GM23338 (cell line): ENCODE measurements at regions not wholly inside any gene's neighbourhood (a gene's known extent, or its start where the extent isn't known, plus 50 kb on each side); places are given as distances from the start of the nearest gene placed in this dataset.

Experiments
- ATAC-seq: fragments of 200-7000 bp; cut with Tn5 transposase; 3 replicates; pipeline ENCODE4 v1.9.1; 2020
- DNase-seq: peaks from one replicate; pipeline ENCODE4 v3.0.0-alpha.2; 2015; ENCODE audit warnings: low spot score
- H2AFZ ChIP-seq: fragments of 200-600 bp; sonication (generic); 2 replicates; pipeline ENCODE4 v1.8.0; 2016; ENCODE audit warnings: antibody characterized with exemption, mild to moderate bottlenecking, moderate library complexity
- H3F3A ChIP-seq: fragments of 200-600 bp; sonication (generic); replicated peaks from 2 replicates; pipeline ENCODE4 v1.8.0; 2017; ENCODE audit warnings: antibody characterized with exemption, mixed run types, low read depth
- H3K27ac ChIP-seq: fragments of 200-600 bp; sonication (generic); 2 replicates; pipeline ENCODE4 v1.6.1; 2016; ENCODE audit warnings: low read depth
- H3K27me3 ChIP-seq: fragments of 200-600 bp; sonication (generic); 2 replicates; pipeline ENCODE4 v1.8.0; 2016; ENCODE audit warnings: mild to moderate bottlenecking, mixed run types, moderate library complexity; ENCODE audit not compliant: insufficient read depth
- H3K36me3 ChIP-seq: fragments of 200-600 bp; sonication (generic); 2 replicates; pipeline ENCODE4 v1.8.0; 2016; ENCODE audit warnings: mild to moderate bottlenecking; ENCODE audit not compliant: insufficient read depth
- H3K4me1 ChIP-seq: fragments of 200-600 bp; sonication (generic); 2 replicates; pipeline ENCODE4 v1.8.0; 2016; ENCODE audit warnings: mild to moderate bottlenecking, moderate library complexity; ENCODE audit not compliant: insufficient read depth
- H3K4me2 ChIP-seq: fragments of 200-600 bp; sonication (generic); 2 replicates; pipeline ENCODE4 v1.7.1; 2017; ENCODE audit warnings: mixed run types
- H3K4me3 ChIP-seq: fragments of 200-600 bp; sonication (generic); 2 replicates; pipeline ENCODE4 v1.6.1; 2016; ENCODE audit warnings: mixed run types
- H3K79me2 ChIP-seq: fragments of 200-600 bp; sonication (generic); replicated peaks from 2 replicates; pipeline ENCODE4 v1.8.0; 2017; ENCODE audit warnings: mild to moderate bottlenecking; ENCODE audit not compliant: insufficient read depth
- H3K9me2 ChIP-seq: fragments of 200-600 bp; sonication (generic); 2 replicates; pipeline ENCODE4 v1.8.0; 2017; ENCODE audit not compliant: insufficient read depth
- H4K20me1 ChIP-seq: fragments of 200-600 bp; sonication (generic); replicated peaks from 2 replicates; pipeline ENCODE4 v1.8.0; 2017; ENCODE audit warnings: mild to moderate bottlenecking; ENCODE audit not compliant: insufficient read depth
- H3K27ac Mint-ChIP-seq: 2 replicates; pipeline ENCODE4 v1.8.0; 2020; ENCODE audit warnings: inconsistent platforms, mild to moderate bottlenecking, moderate library complexity, mixed read lengths
- H3K27me3 Mint-ChIP-seq: 3 replicates; pipeline ENCODE4 v1.8.0; 2022; ENCODE audit warnings: low read depth, mild to moderate bottlenecking, moderate library complexity, mixed read lengths, inconsistent platforms; ENCODE audit not compliant: insufficient read depth, poor library complexity
- H3K36me3 Mint-ChIP-seq: 3 replicates; pipeline ENCODE4 v1.8.0; 2021; ENCODE audit warnings: low read depth, mild to moderate bottlenecking, inconsistent platforms, moderate library complexity, mixed read lengths
- H3K4me1 Mint-ChIP-seq: 3 replicates; pipeline ENCODE4 v1.8.0; 2020; ENCODE audit warnings: mild to moderate bottlenecking, inconsistent platforms, mixed read lengths
- H3K4me3 Mint-ChIP-seq: 3 replicates; pipeline ENCODE4 v1.8.0; 2021; ENCODE audit warnings: moderate library complexity, mild to moderate bottlenecking, inconsistent platforms, mixed read lengths
- H3K9me3 Mint-ChIP-seq: 3 replicates; pipeline ENCODE4 v1.8.0; 2020; ENCODE audit warnings: moderate library complexity, mild to moderate bottlenecking, inconsistent platforms, mixed read lengths
- CREB1 ChIP-seq: fragments of 250-450 bp; sonication (Bioruptor Pico); IDR thresholded peaks from 2 replicates; pipeline ENCODE4 v1.5.0; 2020; ENCODE audit warnings: low read depth, mild to moderate bottlenecking, moderate library complexity
- EZH2 ChIP-seq: fragments of 200-600 bp; sonication (generic); IDR thresholded peaks from one replicate; pipeline ENCODE4 v1.8.0; 2017; ENCODE audit warnings: antibody characterized with exemption, mild to moderate bottlenecking, low read depth; ENCODE audit not compliant: unreplicated experiment
- EZH2phosphoT487 ChIP-seq: fragments of 200-600 bp; sonication (generic); IDR thresholded peaks from one replicate; pipeline ENCODE4 v1.8.1; 2018; ENCODE audit warnings: antibody characterized with exemption; ENCODE audit not compliant: unreplicated experiment
- JUNB ChIP-seq: IDR thresholded peaks from one replicate; pipeline ENCODE4 v1.6.1; 2016; ENCODE audit warnings: antibody characterized with exemption; ENCODE audit not compliant: unreplicated experiment
- NANOG ChIP-seq: IDR thresholded peaks from 2 replicates; pipeline ENCODE4 v1.6.1; 2016; ENCODE audit warnings: antibody characterized with exemption, borderline replicate concordance
- POLR2AphosphoS5 ChIP-seq: IDR thresholded peaks from 2 replicates; pipeline ENCODE4 v1.6.1; 2016; ENCODE audit warnings: antibody characterized with exemption, low read depth
- STAT1 ChIP-seq: IDR thresholded peaks from one replicate; pipeline ENCODE4 v1.6.1; 2016; ENCODE audit warnings: antibody characterized with exemption; ENCODE audit not compliant: unreplicated experiment
- ZNF114 ChIP-seq: fragments of 250-450 bp; sonication (Bioruptor Pico); IDR thresholded peaks from 2 replicates; pipeline ENCODE4 v1.5.0; 2020; ENCODE audit warnings: mild to moderate bottlenecking, moderate library complexity
- ZNF331 ChIP-seq: fragments of 250-450 bp; sonication (Bioruptor Pico); IDR thresholded peaks from 2 replicates; pipeline ENCODE4 v1.5.0; 2020; ENCODE audit warnings: low read depth, mild to moderate bottlenecking, moderate library complexity
- TF ChIP-seq, protein P1 (sequence below): IDR thresholded peaks from 2 replicates; pipeline ENCODE4 v1.6.1; 2016; ENCODE audit warnings: antibody characterized with exemption
- TF ChIP-seq, protein P2 (sequence below): IDR thresholded peaks from one replicate; pipeline ENCODE4 v1.6.1; 2018; ENCODE audit warnings: antibody characterized with exemption; ENCODE audit not compliant: unreplicated experiment
- TF ChIP-seq, protein P3 (sequence below), 2 experiments: fragments of 200-600 bp in 1 of 2; sonication (generic) in 1 of 2; conservative IDR thresholded peaks; 2 replicates each; pipeline versions ENCODE4 v1.5.1 to v1.6.1; 2016 to 2017; ENCODE audit warnings: antibody characterized with exemption in 2 of 2, low read depth in 2 of 2, mild to moderate bottlenecking in 2 of 2, moderate library complexity in 1 of 2
- TF ChIP-seq, protein P4 (sequence below): fragments of 250-450 bp; sonication (Bioruptor Pico); IDR thresholded peaks from 2 replicates; pipeline ENCODE4 v1.5.0; 2020; ENCODE audit warnings: mild to moderate bottlenecking, moderate library complexity

DNA sequence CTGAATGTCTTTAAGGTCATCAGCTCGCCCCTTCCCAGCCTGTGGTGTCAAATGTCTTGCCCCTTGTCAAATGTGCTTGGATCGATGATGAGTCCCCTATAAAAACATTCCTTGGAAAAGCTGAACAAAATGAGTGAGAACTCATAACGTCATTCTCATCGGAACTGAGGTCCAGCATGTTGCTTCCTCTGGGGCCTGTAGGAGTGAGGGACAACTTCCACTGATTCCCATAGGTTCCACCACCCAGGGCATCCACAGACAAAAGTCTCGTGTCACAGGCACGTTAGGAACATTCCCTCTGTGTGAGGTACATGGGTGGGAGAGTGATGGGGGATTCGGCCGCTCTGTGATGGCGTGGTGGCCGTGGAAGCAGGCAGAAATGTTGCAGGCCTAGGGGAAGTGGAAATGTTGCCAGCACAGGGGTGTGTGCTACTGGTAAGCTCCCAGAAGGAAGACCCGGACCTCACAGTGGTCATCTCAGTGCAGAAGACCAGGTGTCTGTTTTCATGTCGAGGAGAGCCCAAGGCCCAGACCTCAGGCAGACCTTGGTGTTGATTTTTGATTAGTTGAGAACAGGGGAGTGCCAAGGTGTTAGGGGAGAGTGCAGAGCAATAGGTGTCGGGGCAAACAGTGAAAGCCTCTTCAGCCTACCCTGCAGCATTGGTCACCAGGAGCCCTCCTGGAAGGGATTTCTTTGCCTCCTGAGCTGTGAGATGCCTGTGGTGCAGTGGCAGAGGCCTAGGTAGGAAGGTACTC is 96.8 kb downstream of the SNRPN start:
- Histone ChIP-seq H2AFZ (no peak overlapping the region), H3F3A (no peaks in the 10 kb centered on the region), H3K27me3 (no peaks in the 10 kb centered on the region), H3K36me3 (peaks cover 78% of the 10 kb centered on the region), H3K79me2 (peaks cover 23% of the 10 kb centered on the region), H3K4me3 (no peak overlapping the region), H3K4me1 (no peaks in the 10 kb centered on the region), H3K4me2 (no peak overlapping the region), H3K27ac (no peak overlapping the region), H3K9me2 (peaks cover 3% of the 10 kb centered on the region; the same call in 1 of the 2 replicates), H4K20me1 (no peaks in the 10 kb centered on the region)
- TF ChIP-seq JUNB: no peak
- TF ChIP-seq, protein P1, sequence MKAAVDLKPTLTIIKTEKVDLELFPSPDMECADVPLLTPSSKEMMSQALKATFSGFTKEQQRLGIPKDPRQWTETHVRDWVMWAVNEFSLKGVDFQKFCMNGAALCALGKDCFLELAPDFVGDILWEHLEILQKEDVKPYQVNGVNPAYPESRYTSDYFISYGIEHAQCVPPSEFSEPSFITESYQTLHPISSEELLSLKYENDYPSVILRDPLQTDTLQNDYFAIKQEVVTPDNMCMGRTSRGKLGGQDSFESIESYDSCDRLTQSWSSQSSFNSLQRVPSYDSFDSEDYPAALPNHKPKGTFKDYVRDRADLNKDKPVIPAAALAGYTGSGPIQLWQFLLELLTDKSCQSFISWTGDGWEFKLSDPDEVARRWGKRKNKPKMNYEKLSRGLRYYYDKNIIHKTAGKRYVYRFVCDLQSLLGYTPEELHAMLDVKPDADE: no peak
- TF ChIP-seq, protein P2, sequence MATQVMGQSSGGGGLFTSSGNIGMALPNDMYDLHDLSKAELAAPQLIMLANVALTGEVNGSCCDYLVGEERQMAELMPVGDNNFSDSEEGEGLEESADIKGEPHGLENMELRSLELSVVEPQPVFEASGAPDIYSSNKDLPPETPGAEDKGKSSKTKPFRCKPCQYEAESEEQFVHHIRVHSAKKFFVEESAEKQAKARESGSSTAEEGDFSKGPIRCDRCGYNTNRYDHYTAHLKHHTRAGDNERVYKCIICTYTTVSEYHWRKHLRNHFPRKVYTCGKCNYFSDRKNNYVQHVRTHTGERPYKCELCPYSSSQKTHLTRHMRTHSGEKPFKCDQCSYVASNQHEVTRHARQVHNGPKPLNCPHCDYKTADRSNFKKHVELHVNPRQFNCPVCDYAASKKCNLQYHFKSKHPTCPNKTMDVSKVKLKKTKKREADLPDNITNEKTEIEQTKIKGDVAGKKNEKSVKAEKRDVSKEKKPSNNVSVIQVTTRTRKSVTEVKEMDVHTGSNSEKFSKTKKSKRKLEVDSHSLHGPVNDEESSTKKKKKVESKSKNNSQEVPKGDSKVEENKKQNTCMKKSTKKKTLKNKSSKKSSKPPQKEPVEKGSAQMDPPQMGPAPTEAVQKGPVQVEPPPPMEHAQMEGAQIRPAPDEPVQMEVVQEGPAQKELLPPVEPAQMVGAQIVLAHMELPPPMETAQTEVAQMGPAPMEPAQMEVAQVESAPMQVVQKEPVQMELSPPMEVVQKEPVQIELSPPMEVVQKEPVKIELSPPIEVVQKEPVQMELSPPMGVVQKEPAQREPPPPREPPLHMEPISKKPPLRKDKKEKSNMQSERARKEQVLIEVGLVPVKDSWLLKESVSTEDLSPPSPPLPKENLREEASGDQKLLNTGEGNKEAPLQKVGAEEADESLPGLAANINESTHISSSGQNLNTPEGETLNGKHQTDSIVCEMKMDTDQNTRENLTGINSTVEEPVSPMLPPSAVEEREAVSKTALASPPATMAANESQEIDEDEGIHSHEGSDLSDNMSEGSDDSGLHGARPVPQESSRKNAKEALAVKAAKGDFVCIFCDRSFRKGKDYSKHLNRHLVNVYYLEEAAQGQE: no peak
- TF ChIP-seq NANOG: no peak
- TF ChIP-seq POLR2AphosphoS5: no peak; the same call in 1 of the 2 replicates
- TF ChIP-seq ZNF114: no peak
- TF ChIP-seq ZNF331: no peak
- TF ChIP-seq, protein P3, sequence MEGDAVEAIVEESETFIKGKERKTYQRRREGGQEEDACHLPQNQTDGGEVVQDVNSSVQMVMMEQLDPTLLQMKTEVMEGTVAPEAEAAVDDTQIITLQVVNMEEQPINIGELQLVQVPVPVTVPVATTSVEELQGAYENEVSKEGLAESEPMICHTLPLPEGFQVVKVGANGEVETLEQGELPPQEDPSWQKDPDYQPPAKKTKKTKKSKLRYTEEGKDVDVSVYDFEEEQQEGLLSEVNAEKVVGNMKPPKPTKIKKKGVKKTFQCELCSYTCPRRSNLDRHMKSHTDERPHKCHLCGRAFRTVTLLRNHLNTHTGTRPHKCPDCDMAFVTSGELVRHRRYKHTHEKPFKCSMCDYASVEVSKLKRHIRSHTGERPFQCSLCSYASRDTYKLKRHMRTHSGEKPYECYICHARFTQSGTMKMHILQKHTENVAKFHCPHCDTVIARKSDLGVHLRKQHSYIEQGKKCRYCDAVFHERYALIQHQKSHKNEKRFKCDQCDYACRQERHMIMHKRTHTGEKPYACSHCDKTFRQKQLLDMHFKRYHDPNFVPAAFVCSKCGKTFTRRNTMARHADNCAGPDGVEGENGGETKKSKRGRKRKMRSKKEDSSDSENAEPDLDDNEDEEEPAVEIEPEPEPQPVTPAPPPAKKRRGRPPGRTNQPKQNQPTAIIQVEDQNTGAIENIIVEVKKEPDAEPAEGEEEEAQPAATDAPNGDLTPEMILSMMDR (conservative IDR thresholded peaks at IDR 0.05; ENCODE audit: low read depth in 2 of 2): no peak
- TF ChIP-seq, protein P4, sequence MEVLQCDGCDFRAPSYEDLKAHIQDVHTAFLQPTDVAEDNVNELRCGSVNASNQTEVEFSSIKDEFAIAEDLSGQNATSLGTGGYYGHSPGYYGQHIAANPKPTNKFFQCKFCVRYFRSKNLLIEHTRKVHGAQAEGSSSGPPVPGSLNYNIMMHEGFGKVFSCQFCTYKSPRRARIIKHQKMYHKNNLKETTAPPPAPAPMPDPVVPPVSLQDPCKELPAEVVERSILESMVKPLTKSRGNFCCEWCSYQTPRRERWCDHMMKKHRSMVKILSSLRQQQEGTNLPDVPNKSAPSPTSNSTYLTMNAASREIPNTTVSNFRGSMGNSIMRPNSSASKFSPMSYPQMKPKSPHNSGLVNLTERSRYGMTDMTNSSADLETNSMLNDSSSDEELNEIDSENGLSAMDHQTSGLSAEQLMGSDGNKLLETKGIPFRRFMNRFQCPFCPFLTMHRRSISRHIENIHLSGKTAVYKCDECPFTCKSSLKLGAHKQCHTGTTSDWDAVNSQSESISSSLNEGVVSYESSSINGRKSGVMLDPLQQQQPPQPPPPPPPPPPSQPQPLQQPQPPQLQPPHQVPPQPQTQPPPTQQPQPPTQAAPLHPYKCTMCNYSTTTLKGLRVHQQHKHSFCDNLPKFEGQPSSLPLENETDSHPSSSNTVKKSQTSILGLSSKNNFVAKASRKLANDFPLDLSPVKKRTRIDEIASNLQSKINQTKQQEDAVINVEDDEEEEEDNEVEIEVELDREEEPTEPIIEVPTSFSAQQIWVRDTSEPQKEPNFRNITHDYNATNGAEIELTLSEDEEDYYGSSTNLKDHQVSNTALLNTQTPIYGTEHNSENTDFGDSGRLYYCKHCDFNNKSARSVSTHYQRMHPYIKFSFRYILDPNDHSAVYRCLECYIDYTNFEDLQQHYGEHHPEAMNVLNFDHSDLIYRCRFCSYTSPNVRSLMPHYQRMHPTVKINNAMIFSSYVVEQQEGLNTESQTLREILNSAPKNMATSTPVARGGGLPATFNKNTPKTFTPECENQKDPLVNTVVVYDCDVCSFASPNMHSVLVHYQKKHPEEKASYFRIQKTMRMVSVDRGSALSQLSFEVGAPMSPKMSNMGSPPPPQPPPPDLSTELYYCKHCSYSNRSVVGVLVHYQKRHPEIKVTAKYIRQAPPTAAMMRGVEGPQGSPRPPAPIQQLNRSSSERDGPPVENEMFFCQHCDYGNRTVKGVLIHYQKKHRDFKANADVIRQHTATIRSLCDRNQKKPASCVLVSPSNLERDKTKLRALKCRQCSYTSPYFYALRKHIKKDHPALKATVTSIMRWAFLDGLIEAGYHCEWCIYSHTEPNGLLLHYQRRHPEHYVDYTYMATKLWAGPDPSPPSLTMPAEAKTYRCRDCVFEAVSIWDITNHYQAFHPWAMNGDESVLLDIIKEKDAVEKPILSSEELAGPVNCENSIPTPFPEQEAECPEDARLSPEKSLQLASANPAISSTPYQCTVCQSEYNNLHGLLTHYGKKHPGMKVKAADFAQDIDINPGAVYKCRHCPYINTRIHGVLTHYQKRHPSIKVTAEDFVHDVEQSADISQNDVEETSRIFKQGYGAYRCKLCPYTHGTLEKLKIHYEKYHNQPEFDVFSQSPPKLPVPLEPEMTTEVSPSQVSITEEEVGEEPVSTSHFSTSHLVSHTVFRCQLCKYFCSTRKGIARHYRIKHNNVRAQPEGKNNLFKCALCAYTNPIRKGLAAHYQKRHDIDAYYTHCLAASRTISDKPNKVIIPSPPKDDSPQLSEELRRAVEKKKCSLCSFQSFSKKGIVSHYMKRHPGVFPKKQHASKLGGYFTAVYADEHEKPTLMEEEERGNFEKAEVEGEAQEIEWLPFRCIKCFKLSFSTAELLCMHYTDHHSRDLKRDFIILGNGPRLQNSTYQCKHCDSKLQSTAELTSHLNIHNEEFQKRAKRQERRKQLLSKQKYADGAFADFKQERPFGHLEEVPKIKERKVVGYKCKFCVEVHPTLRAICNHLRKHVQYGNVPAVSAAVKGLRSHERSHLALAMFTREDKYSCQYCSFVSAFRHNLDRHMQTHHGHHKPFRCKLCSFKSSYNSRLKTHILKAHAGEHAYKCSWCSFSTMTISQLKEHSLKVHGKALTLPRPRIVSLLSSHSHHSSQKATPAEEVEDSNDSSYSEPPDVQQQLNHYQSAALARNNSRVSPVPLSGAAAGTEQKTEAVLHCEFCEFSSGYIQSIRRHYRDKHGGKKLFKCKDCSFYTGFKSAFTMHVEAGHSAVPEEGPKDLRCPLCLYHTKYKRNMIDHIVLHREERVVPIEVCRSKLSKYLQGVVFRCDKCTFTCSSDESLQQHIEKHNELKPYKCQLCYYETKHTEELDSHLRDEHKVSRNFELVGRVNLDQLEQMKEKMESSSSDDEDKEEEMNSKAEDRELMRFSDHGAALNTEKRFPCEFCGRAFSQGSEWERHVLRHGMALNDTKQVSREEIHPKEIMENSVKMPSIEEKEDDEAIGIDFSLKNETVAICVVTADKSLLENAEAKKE: no peak
- no peak for TF ChIP-seq EZH2phosphoT487
- TF ChIP-seq EZH2: no peak
- TF ChIP-seq STAT1: no peak
- no peak for TF ChIP-seq CREB1 (CRISPR knock-in tag)
- no peak overlapping the region for H3K4me3 Mint-ChIP-seq
- peaks cover 100% of the 10 kb centered on the region for H3K36me3 Mint-ChIP-seq
- H3K9me3 Mint-ChIP-seq: peaks cover 99% of the 10 kb centered on the region
- no peak for DNase-seq
- no peak overlapping the region for H3K27ac Mint-ChIP-seq
- H3K27me3 Mint-ChIP-seq: peaks cover 54% of the 10 kb centered on the region
- no peaks in the 10 kb centered on the region; the same call in 2 of the 3 replicates for H3K4me1 Mint-ChIP-seq
- ATAC-seq: no peak
